ENCODE measurements at regions not wholly inside any gene's neighbourhood (a gene's known extent, or its start where the extent isn't known, plus 50 kb on each side); places are given as distances from the start of the nearest gene placed in this dataset.

GRCh38 chr5:5969942-5970483, 408.3 kb downstream of the MED10 start (continued):
- no peak for TF ChIP-seq ZNF425 (CRISPR knock-in tag; conservative IDR thresholded peaks at IDR 0.05)
- TF ChIP-seq, protein P1, sequence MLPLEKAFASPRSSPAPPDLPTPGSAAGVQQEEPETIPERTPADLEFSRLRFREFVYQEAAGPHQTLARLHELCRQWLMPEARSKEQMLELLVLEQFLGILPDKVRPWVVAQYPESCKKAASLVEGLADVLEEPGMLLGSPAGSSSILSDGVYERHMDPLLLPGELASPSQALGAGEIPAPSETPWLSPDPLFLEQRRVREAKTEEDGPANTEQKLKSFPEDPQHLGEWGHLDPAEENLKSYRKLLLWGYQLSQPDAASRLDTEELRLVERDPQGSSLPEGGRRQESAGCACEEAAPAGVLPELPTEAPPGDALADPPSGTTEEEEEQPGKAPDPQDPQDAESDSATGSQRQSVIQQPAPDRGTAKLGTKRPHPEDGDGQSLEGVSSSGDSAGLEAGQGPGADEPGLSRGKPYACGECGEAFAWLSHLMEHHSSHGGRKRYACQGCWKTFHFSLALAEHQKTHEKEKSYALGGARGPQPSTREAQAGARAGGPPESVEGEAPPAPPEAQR (CRISPR knock-in tag; IDR thresholded peaks at IDR 0.05), result no peak
- TF ChIP-seq ZNF671 (CRISPR knock-in tag; IDR thresholded peaks at IDR 0.05), result no peak
- TF ChIP-seq SP1 (CRISPR knock-in tag; conservative IDR thresholded peaks at IDR 0.05), result no peak

DNA sequence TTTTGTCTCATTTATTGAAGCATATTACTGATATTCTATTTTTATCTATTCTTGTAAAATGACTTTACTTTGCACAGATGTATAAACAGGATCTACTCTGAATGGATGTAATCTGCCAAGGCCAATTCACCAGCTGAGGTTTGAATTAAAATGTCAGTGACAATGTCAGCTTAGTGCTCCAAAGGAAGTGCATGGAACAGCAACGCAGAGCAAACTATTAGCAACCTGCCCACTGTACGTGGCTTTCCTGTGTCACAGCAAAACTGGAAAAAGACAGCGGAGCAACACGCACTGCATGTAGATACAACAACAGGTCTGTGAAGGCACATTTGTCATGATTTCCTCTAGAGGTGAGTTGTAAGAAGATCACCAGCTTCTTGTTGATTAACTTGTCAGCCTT, 409.4 kb downstream of the MED10 start:
- H3K4me1 Mint-ChIP-seq, result no peaks in the 10 kb centered on the region

GRCh38 chr5:5967944-5968343, 410.4 kb downstream of the MED10 start:
- H3K36me3 Mint-ChIP-seq, result peaks cover 13% of the 10 kb centered on the region
- DNase-seq (ENCODE audit: low spot score), result no peak
- H3K27ac Mint-ChIP-seq, result no peak overlapping the region
- H3K4me3 Mint-ChIP-seq, result no peak overlapping the region
- ChIA-PET POLR2A (no interaction called here), CTCF (no interaction called here)
- no peak for ATAC-seq
- no peaks in the 10 kb centered on the region for H3K4me1 Mint-ChIP-seq
- H3K9me3 Mint-ChIP-seq, result peaks cover 39% of the 10 kb centered on the region
- peaks cover 7% of the 10 kb centered on the region for H3K27me3 Mint-ChIP-seq (ENCODE audit: low read depth)
- TF ChIP-seq ZNF671 (CRISPR knock-in tag; IDR thresholded peaks at IDR 0.05) (no peak), ZNF263 (CRISPR knock-in tag; IDR thresholded peaks at IDR 0.05; ENCODE audit: low read depth) (no peak), MXD4 (CRISPR knock-in tag; IDR thresholded peaks at IDR 0.05; ENCODE audit: borderline replicate concordance) (no peak), TEAD4 (CRISPR knock-in tag; IDR thresholded peaks at IDR 0.05) (no peak), RORB (CRISPR knock-in tag; IDR thresholded peaks at IDR 0.05) (no peak), EMX1 (CRISPR knock-in tag; IDR thresholded peaks at IDR 0.05) (no peak), ERG (CRISPR knock-in tag; IDR thresholded peaks at IDR 0.05) (no peak), USF2 (CRISPR knock-in tag; IDR thresholded peaks at IDR 0.05) (no peak)
- TF ChIP-seq, protein P2, sequence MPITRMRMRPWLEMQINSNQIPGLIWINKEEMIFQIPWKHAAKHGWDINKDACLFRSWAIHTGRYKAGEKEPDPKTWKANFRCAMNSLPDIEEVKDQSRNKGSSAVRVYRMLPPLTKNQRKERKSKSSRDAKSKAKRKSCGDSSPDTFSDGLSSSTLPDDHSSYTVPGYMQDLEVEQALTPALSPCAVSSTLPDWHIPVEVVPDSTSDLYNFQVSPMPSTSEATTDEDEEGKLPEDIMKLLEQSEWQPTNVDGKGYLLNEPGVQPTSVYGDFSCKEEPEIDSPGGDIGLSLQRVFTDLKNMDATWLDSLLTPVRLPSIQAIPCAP (CRISPR knock-in tag; IDR thresholded peaks at IDR 0.05), result no peak

More for the DNA sequence above, 409.4 kb downstream of the MED10 start:
- Mint-ChIP-seq H3K27ac (no peak overlapping the region), H3K27me3 (ENCODE audit: low read depth) (peaks cover 7% of the 10 kb centered on the region), H3K9me3 (peaks cover 35% of the 10 kb centered on the region), H3K36me3 (peaks cover 13% of the 10 kb centered on the region), H3K4me3 (no peak overlapping the region)
- ATAC-seq, result no peak
- ChIA-PET CTCF (no interaction called here), POLR2A (no interaction called here)
- DNase-seq (ENCODE audit: low spot score), result no peak
- TF ChIP-seq ZNF396 (CRISPR knock-in tag; IDR thresholded peaks at IDR 0.05; ENCODE audit: borderline replicate concordance) (no peak), NFYB (CRISPR knock-in tag; conservative IDR thresholded peaks at IDR 0.05; ENCODE audit: low read depth) (no peak), ZNF121 (CRISPR knock-in tag; IDR thresholded peaks at IDR 0.05) (no peak), CTCF (IDR thresholded peaks at IDR 0.05) (no peak), CREM (CRISPR knock-in tag; IDR thresholded peaks at IDR 0.05) (no peak), TCF7 (CRISPR knock-in tag; IDR thresholded peaks at IDR 0.05; ENCODE audit: low read depth) (no peak), MYBL2 (CRISPR knock-in tag; IDR thresholded peaks at IDR 0.05) (no peak)
- TF ChIP-seq, protein P3, sequence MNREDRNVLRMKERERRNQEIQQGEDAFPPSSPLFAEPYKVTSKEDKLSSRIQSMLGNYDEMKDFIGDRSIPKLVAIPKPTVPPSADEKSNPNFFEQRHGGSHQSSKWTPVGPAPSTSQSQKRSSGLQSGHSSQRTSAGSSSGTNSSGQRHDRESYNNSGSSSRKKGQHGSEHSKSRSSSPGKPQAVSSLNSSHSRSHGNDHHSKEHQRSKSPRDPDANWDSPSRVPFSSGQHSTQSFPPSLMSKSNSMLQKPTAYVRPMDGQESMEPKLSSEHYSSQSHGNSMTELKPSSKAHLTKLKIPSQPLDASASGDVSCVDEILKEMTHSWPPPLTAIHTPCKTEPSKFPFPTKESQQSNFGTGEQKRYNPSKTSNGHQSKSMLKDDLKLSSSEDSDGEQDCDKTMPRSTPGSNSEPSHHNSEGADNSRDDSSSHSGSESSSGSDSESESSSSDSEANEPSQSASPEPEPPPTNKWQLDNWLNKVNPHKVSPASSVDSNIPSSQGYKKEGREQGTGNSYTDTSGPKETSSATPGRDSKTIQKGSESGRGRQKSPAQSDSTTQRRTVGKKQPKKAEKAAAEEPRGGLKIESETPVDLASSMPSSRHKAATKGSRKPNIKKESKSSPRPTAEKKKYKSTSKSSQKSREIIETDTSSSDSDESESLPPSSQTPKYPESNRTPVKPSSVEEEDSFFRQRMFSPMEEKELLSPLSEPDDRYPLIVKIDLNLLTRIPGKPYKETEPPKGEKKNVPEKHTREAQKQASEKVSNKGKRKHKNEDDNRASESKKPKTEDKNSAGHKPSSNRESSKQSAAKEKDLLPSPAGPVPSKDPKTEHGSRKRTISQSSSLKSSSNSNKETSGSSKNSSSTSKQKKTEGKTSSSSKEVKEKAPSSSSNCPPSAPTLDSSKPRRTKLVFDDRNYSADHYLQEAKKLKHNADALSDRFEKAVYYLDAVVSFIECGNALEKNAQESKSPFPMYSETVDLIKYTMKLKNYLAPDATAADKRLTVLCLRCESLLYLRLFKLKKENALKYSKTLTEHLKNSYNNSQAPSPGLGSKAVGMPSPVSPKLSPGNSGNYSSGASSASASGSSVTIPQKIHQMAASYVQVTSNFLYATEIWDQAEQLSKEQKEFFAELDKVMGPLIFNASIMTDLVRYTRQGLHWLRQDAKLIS (CRISPR knock-in tag; IDR thresholded peaks at IDR 0.05; ENCODE audit: borderline replicate concordance), result no peak
